Mesendoderm (in vitro differentiated cells): ENCODE measurements at regions not wholly inside any gene's neighbourhood (a gene's known extent, or its start where the extent isn't known, plus 50 kb on each side); places are given as distances from the start of the nearest gene placed in this dataset.
A peak's percentile ranks its signal among the peaks of the same experiment; 100 is the strongest.

ENCODE experiments used
- DNase-seq: peaks from one replicate; pipeline ENCODE4 v3.0.0; 2013
- H2AK5ac ChIP-seq: 2 replicates; pipeline ENCODE4 v1.6.1; 2013; ENCODE audit warnings: low read length, inconsistent platforms
- H2BK120ac ChIP-seq: 2 replicates; pipeline ENCODE4 v1.6.1; 2013; ENCODE audit warnings: low read depth, mild to moderate bottlenecking, low read length, moderate library complexity, mixed read lengths
- H2BK15ac ChIP-seq: replicated peaks from 2 replicates; pipeline ENCODE4 v1.6.1; 2013; ENCODE audit warnings: low read depth, mild to moderate bottlenecking, moderate library complexity
- H2BK5ac ChIP-seq: 2 replicates; pipeline ENCODE4 v1.6.1; 2013; ENCODE audit warnings: low read length, inconsistent platforms
- H3K18ac ChIP-seq: 2 replicates; pipeline ENCODE4 v1.6.1; 2013; ENCODE audit warnings: mild to moderate bottlenecking, low read length, mixed read lengths
- H3K23ac ChIP-seq: one replicate; pipeline ENCODE4 v1.6.1; 2013; ENCODE audit warnings: low read length
- H3K27ac ChIP-seq: 2 replicates; pipeline ENCODE4 v1.5.1; 2013; ENCODE audit warnings: low read depth, mild to moderate bottlenecking, inconsistent platforms, low read length, moderate library complexity
- H3K27me3 ChIP-seq: 2 replicates; pipeline ENCODE4 v1.6.1; 2013; ENCODE audit warnings: low read length, control low read depth, mild to moderate bottlenecking, inconsistent platforms; ENCODE audit not compliant: insufficient read depth, poor library complexity
- H3K36me3 ChIP-seq: 2 replicates; pipeline ENCODE4 v1.6.1; 2013; ENCODE audit warnings: low read length, inconsistent platforms; ENCODE audit not compliant: control insufficient read depth, insufficient read depth
- H3K4ac ChIP-seq: one replicate; pipeline ENCODE4 v1.6.1; 2013; ENCODE audit warnings: low read depth, mild to moderate bottlenecking, low read length, moderate library complexity
- H3K4me1 ChIP-seq: 2 replicates; pipeline ENCODE4 v1.6.1; 2013; ENCODE audit warnings: low read depth, low read length, inconsistent platforms; ENCODE audit not compliant: control insufficient read depth
- H3K4me2 ChIP-seq: 2 replicates; pipeline ENCODE4 v1.6.1; 2013; ENCODE audit warnings: low read length
- H3K4me3 ChIP-seq: 2 replicates; pipeline ENCODE4 v1.5.1; 2013; ENCODE audit warnings: mild to moderate bottlenecking, low read length
- H3K56ac ChIP-seq: one replicate; pipeline ENCODE4 v1.6.1; 2013; ENCODE audit warnings: low read length
- H3K79me1 ChIP-seq: 2 replicates; pipeline ENCODE4 v1.6.1; 2013; ENCODE audit warnings: low read length, inconsistent platforms
- H3K79me2 ChIP-seq: 2 replicates; pipeline ENCODE4 v1.6.1; 2013; ENCODE audit warnings: mild to moderate bottlenecking, low read length; ENCODE audit not compliant: control insufficient read depth, insufficient read depth
- H3K9ac ChIP-seq: 2 replicates; pipeline ENCODE4 v1.6.1; 2013; ENCODE audit warnings: low read length, inconsistent platforms
- H4K5ac ChIP-seq: one replicate; pipeline ENCODE4 v1.6.1; 2013; ENCODE audit warnings: low read length
- H4K8ac ChIP-seq: one replicate; pipeline ENCODE4 v1.6.1; 2013; ENCODE audit warnings: low read depth, mild to moderate bottlenecking, control low read depth, low read length, moderate library complexity
- whole genome bisulfite sequencing: extraction: QIAGEN DNeasy Blood & Tissue Kit; methylation state at CpG from one replicate; pipeline ENCODE4 v1.1.7; 2013; ENCODE audit warnings: low lambda C conversion rate, missing lambda C conversion rate; ENCODE audit not compliant: insufficient coverage; ENCODE audit errors: extremely low coverage; 5-methylcytosine and 5-hydroxymethylcytosine counted together

GRCh38 chr14:85217412-85217811, 312.5 kb upstream of the FLRT2 start:
- Histone ChIP-seq H2BK5ac (no peak overlapping the region), H3K4ac (no peak overlapping the region), H3K4me1 (no peaks in the 10 kb centered on the region), H3K9ac (no peak overlapping the region), H2BK15ac (no peak overlapping the region), H4K8ac (no peak overlapping the region), H3K4me2 (no peak overlapping the region), H3K27me3 (no peaks in the 10 kb centered on the region), H2BK120ac (no peak overlapping the region), H3K23ac (no peak overlapping the region), H3K79me2 (no peaks in the 10 kb centered on the region), H3K4me3 (no peak overlapping the region), H3K56ac (no peak overlapping the region), H3K36me3 (no peaks in the 10 kb centered on the region), H4K5ac (no peak overlapping the region), H3K18ac (no peak overlapping the region), H2AK5ac (no peak overlapping the region), H3K79me1 (no peaks in the 10 kb centered on the region), H3K27ac (no peak overlapping the region)
- WGBS, result no CpG with 5 or more reads among the region's 1 CpG
- DNase-seq, result no peak

GRCh38 chr14:85218982-85219381, 311.0 kb upstream of the FLRT2 start:
- Histone ChIP-seq H2BK5ac (no peak overlapping the region), H3K4me2 (no peak overlapping the region), H2BK120ac (no peak overlapping the region), H3K4ac (no peak overlapping the region), H3K18ac (no peak overlapping the region), H2AK5ac (no peak overlapping the region), H3K56ac (no peak overlapping the region), H3K4me1 (no peaks in the 10 kb centered on the region), H4K8ac (no peak overlapping the region), H3K27ac (no peak overlapping the region), H3K79me2 (no peaks in the 10 kb centered on the region), H2BK15ac (no peak overlapping the region), H4K5ac (no peak overlapping the region), H3K9ac (no peak overlapping the region), H3K4me3 (no peak overlapping the region), H3K36me3 (no peaks in the 10 kb centered on the region), H3K23ac (no peak overlapping the region), H3K79me1 (no peaks in the 10 kb centered on the region), H3K27me3 (no peaks in the 10 kb centered on the region)
- no peak for DNase-seq

- Histone ChIP-seq H3K9ac (no peak overlapping the region), H3K23ac (no peak overlapping the region)
- no CpG with 5 or more reads among the region's 3 CpGs for WGBS
Observed at GRCh38 chr14:85221832-85222231, 308.1 kb upstream of the FLRT2 start.

GRCh38 chr14:85222341-85222740, 307.6 kb upstream of the FLRT2 start:
- Histone ChIP-seq H3K23ac (no peak overlapping the region), H3K79me2 (no peaks in the 10 kb centered on the region), H3K36me3 (no peaks in the 10 kb centered on the region), H3K4ac (no peak overlapping the region), H2BK120ac (no peak overlapping the region), H3K79me1 (no peaks in the 10 kb centered on the region), H2BK15ac (no peak overlapping the region), H3K4me1 (no peaks in the 10 kb centered on the region), H3K27me3 (no peaks in the 10 kb centered on the region), H2AK5ac (no peak overlapping the region), H3K4me2 (no peak overlapping the region), H4K8ac (no peak overlapping the region), H3K9ac (no peak overlapping the region), H3K56ac (no peak overlapping the region), H2BK5ac (no peak overlapping the region), H3K27ac (no peak overlapping the region), H3K18ac (no peak overlapping the region), H3K4me3 (no peak overlapping the region), H4K5ac (no peak overlapping the region)
- WGBS, result no CpG with 5 or more reads among the region's 1 CpG
- DNase-seq, result no peak

More at GRCh38 chr14:85221832-85222231, 308.1 kb upstream of the FLRT2 start:
- Histone ChIP-seq H3K4me3 (no peak overlapping the region), H3K27ac (no peak overlapping the region), H3K56ac (no peak overlapping the region), H3K4me2 (no peak overlapping the region), H3K4me1 (no peaks in the 10 kb centered on the region), H3K36me3 (no peaks in the 10 kb centered on the region), H4K8ac (no peak overlapping the region), H2BK120ac (no peak overlapping the region), H4K5ac (no peak overlapping the region), H2AK5ac (no peak overlapping the region), H3K79me1 (no peaks in the 10 kb centered on the region), H2BK15ac (no peak overlapping the region), H2BK5ac (no peak overlapping the region), H3K18ac (no peak overlapping the region), H3K4ac (no peak overlapping the region), H3K27me3 (no peaks in the 10 kb centered on the region), H3K79me2 (no peaks in the 10 kb centered on the region)
- DNase-seq, result no peak

- no peak overlapping the region for H3K56ac ChIP-seq
- no peak overlapping the region for H3K4me3 ChIP-seq
- H4K8ac ChIP-seq, result no peak overlapping the region
- H3K18ac ChIP-seq, result peak overlapping the region; percentile 39
- H2AK5ac ChIP-seq, result no peak overlapping the region
- no peaks in the 10 kb centered on the region for H3K4me1 ChIP-seq
- H2BK120ac ChIP-seq, result no peak overlapping the region
- H3K4ac ChIP-seq, result no peak overlapping the region
- H3K9ac ChIP-seq, result no peak overlapping the region
- no CpG with 5 or more reads among the region's 3 CpGs for WGBS
- H3K23ac ChIP-seq, result no peak overlapping the region
- H2BK5ac ChIP-seq, result no peak overlapping the region
- no peaks in the 10 kb centered on the region for H3K27me3 ChIP-seq
- H4K5ac ChIP-seq, result no peak overlapping the region
- DNase-seq, result peak; percentile 53
- H3K4me2 ChIP-seq, result no peak overlapping the region
- no peak overlapping the region for H2BK15ac ChIP-seq
- no peaks in the 10 kb centered on the region for H3K79me2 ChIP-seq
- no peak overlapping the region for H3K27ac ChIP-seq
- H3K36me3 ChIP-seq, result no peaks in the 10 kb centered on the region
- no peaks in the 10 kb centered on the region for H3K79me1 ChIP-seq
Observed at GRCh38 chr14:85223667-85224066, 306.3 kb upstream of the FLRT2 start.

GRCh38 chr14:85224241-85224640, 305.7 kb upstream of the FLRT2 start:
- Histone ChIP-seq H3K4ac (no peak overlapping the region), H3K27ac (no peak overlapping the region), H3K79me1 (no peaks in the 10 kb centered on the region), H2BK5ac (no peak overlapping the region), H3K18ac (no peak overlapping the region), H2BK120ac (no peak overlapping the region), H2BK15ac (no peak overlapping the region), H3K27me3 (no peaks in the 10 kb centered on the region), H3K23ac (no peak overlapping the region), H3K9ac (no peak overlapping the region), H4K5ac (no peak overlapping the region), H3K4me1 (no peaks in the 10 kb centered on the region), H3K4me3 (no peak overlapping the region), H4K8ac (no peak overlapping the region), H3K56ac (no peak overlapping the region), H3K4me2 (no peak overlapping the region), H3K36me3 (no peaks in the 10 kb centered on the region), H2AK5ac (no peak overlapping the region), H3K79me2 (no peaks in the 10 kb centered on the region)
- DNase-seq, result no peak
- no CpG with 5 or more reads among the region's 3 CpGs for WGBS
